OCI-LY1 (cell line): ENCODE measurements at regions not wholly inside any gene's neighbourhood (a gene's known extent, or its start where the extent isn't known, plus 50 kb on each side); places are given as distances from the start of the nearest gene placed in this dataset.

Experiments used
- H2AFZ ChIP-seq: fragments of 200-600 bp; sonication (generic), shearing (Covaris generic); 2 replicates; pipeline ENCODE4 v1.6.0; 2014; ENCODE audit warnings: antibody characterized with exemption, mild to moderate bottlenecking, low read length
- H3F3A ChIP-seq: fragments of 200-600 bp; sonication (generic), shearing (Covaris generic); 2 replicates; pipeline ENCODE4 v1.6.0; 2014; ENCODE audit warnings: mild to moderate bottlenecking, antibody characterized with exemption, low read length, moderate library complexity; ENCODE audit not compliant: insufficient read depth
- H3K27ac ChIP-seq: fragments of 200-600 bp; sonication (generic); 2 replicates; pipeline ENCODE4 v1.5.1; 2014; ENCODE audit warnings: low read length, mixed run types, mild to moderate bottlenecking, low read depth; ENCODE audit not compliant: poor library complexity, severe bottlenecking
- H3K27me3 ChIP-seq: fragments of 200-600 bp; sonication (generic); 2 replicates; pipeline ENCODE4 v1.6.0; 2014; ENCODE audit warnings: antibody characterized with exemption, mild to moderate bottlenecking, low read length, moderate library complexity; ENCODE audit not compliant: insufficient read depth
- H3K36me3 ChIP-seq: fragments of 200-600 bp; sonication (generic); 2 replicates; pipeline ENCODE4 v1.6.1; 2014; ENCODE audit warnings: mild to moderate bottlenecking, antibody characterized with exemption, low read length, moderate library complexity, mixed read lengths; ENCODE audit not compliant: insufficient read depth
- H3K4me1 ChIP-seq: fragments of 200-600 bp; sonication (generic); 2 replicates; pipeline ENCODE4 v1.5.1; 2014; ENCODE audit warnings: mild to moderate bottlenecking, low read length, moderate library complexity; ENCODE audit not compliant: insufficient read depth, severe bottlenecking
- H3K4me2 ChIP-seq: fragments of 200-600 bp; sonication (generic), shearing (Covaris generic); 2 replicates; pipeline ENCODE4 v1.6.1; 2014; ENCODE audit warnings: low read length
- H3K4me3 ChIP-seq: fragments of 200-600 bp; sonication (generic); 2 replicates; pipeline ENCODE4 v1.5.1; 2014; ENCODE audit warnings: low read length, low read depth, mild to moderate bottlenecking, mixed read lengths; ENCODE audit not compliant: poor library complexity, severe bottlenecking
- H3K79me2 ChIP-seq: fragments of 200-600 bp; shearing (Covaris generic); 2 replicates; pipeline ENCODE4 v1.6.1; 2016; ENCODE audit warnings: mixed run types, low read length, mixed read lengths; ENCODE audit not compliant: insufficient read depth
- H3K9ac ChIP-seq: fragments of 200-600 bp; sonication (generic), shearing (Covaris generic); 2 replicates; pipeline ENCODE4 v1.6.1; 2014; ENCODE audit warnings: mild to moderate bottlenecking, low read length, mixed read lengths
- H3K9me2 ChIP-seq: fragments of 200-600 bp; sonication (generic), shearing (Covaris generic); 2 replicates; pipeline ENCODE4 v1.6.1; 2014; ENCODE audit warnings: low read depth, mild to moderate bottlenecking, low read length, mixed read lengths
- H3K9me3 ChIP-seq: fragments of 200-600 bp; shearing (Covaris generic); 2 replicates; pipeline ENCODE4 v1.6.1; 2014; ENCODE audit warnings: low read length, mixed read lengths
- H4K20me1 ChIP-seq: fragments of 200-600 bp; sonication (generic), shearing (Covaris generic); 2 replicates; pipeline ENCODE4 v1.6.0; 2016; ENCODE audit warnings: mild to moderate bottlenecking, low read length; ENCODE audit not compliant: insufficient read depth
- CTCF ChIP-seq: fragments of 200-600 bp; sonication (generic), shearing (Covaris generic); IDR thresholded peaks from 2 replicates; pipeline ENCODE4 v1.5.1; 2017; ENCODE audit warnings: mild to moderate bottlenecking, antibody characterized with exemption, low read length, moderate library complexity, mixed read lengths
- EZH2 ChIP-seq: fragments of 200-600 bp; sonication (generic), shearing (Covaris generic); IDR thresholded peaks from 2 replicates; pipeline ENCODE4 v1.8.0; 2017; ENCODE audit warnings: borderline replicate concordance, mixed run types, mild to moderate bottlenecking, antibody characterized with exemption, low read length, moderate library complexity, mixed read lengths

- no peak for TF ChIP-seq EZH2
- TF ChIP-seq CTCF, result no peak
- no peaks in the 10 kb centered on the region for H3K36me3 ChIP-seq
- H3K4me2 ChIP-seq, result no peak overlapping the region
- H3K4me3 ChIP-seq, result no peak overlapping the region
- H2AFZ ChIP-seq, result no peak overlapping the region
- H3K27me3 ChIP-seq, result no peaks in the 10 kb centered on the region
- no peak overlapping the region for H3K27ac ChIP-seq
- no peak overlapping the region for H3K9ac ChIP-seq
- no peaks in the 10 kb centered on the region for H3F3A ChIP-seq
- no peaks in the 10 kb centered on the region for H3K9me2 ChIP-seq
- no peaks in the 10 kb centered on the region for H4K20me1 ChIP-seq
- no peaks in the 10 kb centered on the region for H3K79me2 ChIP-seq
- H3K9me3 ChIP-seq, result no peaks in the 10 kb centered on the region
- no peaks in the 10 kb centered on the region for H3K4me1 ChIP-seq
These were observed 88.2 kb upstream of the BLID start for GRCh38 chr11:122204206-122204605.

DNA sequence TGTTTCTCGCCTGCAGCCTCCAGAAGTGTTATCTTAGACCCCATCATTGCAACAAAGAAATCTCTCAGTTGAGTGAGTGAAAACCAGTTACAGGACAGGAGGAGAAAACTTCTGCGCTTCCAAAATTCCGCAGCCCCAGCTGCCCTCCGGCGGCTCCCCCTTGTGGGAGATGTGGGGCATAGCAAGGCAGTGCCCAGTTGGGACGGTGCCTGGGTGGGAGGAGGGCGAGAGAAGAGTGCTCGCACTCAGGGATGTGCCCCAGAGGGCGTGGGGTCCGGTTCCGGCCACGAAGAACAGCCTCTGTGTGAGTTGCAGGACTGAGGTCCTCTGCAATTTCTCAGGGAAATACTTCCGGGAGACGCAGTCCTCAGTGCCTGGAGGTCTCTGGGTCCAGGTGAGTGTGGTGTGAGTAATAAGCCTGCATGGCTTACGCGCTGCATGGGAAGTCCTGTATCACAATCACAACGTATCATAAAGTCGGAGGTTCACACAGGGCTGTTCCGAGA is 87.0 kb upstream of the BLID start:
- Histone ChIP-seq H3K9me3 (no peaks in the 10 kb centered on the region), H4K20me1 (no peaks in the 10 kb centered on the region), H3K4me2 (no peak overlapping the region), H3K79me2 (no peaks in the 10 kb centered on the region), H3K27me3 (no peaks in the 10 kb centered on the region), H3K4me3 (no peak overlapping the region), H2AFZ (no peak overlapping the region), H3K36me3 (no peaks in the 10 kb centered on the region), H3K9me2 (no peaks in the 10 kb centered on the region), H3K4me1 (no peaks in the 10 kb centered on the region), H3K9ac (no peak overlapping the region), H3K27ac (no peak overlapping the region), H3F3A (no peaks in the 10 kb centered on the region)
- TF ChIP-seq CTCF, result peak; percentile 76
- no peak for TF ChIP-seq EZH2

DNA sequence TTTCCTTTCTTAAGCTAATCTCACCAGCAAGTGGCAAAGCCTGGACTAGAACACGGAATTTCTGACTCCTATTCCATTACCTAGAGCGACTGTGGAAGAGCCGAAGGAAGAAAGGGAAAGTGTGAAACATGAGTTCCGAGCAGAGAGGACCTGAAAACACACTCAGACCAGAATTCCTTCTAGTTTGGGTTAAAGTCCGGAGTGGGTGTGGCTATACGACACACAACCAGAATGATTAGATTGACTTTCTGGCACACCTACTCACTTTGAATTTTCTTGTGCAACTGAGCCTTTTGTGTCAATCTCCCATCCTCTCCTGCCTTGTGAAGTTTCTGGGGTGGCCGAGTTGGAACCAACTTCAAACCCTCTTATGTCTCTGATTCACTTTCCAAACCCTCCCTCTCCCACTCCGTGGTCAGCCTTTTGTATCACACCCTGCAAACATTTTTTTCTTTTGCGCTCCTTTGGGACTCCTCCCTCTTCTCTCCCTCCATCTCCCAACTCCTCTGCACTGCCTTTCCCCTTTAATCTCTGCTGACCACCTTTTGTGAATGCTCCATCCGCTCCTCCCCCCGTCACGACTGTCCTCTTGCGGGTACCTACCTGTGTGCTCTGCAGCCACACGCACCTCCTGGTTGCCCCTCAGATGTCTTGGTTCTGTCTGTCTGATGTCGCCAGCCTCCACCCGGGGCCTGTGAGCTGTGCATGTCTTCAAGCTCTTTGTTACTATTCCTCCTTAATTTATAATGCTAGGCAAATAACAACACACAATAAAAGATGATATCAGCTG is 86.3 kb upstream of the BLID start:
- Histone ChIP-seq H3F3A (no peaks in the 10 kb centered on the region), H3K79me2 (no peaks in the 10 kb centered on the region), H3K9me2 (no peaks in the 10 kb centered on the region), H3K4me2 (no peak overlapping the region), H4K20me1 (no peaks in the 10 kb centered on the region), H2AFZ (no peak overlapping the region), H3K4me3 (no peak overlapping the region), H3K36me3 (no peaks in the 10 kb centered on the region), H3K9me3 (no peaks in the 10 kb centered on the region), H3K27me3 (no peaks in the 10 kb centered on the region), H3K4me1 (no peaks in the 10 kb centered on the region), H3K27ac (no peak overlapping the region), H3K9ac (no peak overlapping the region)
- TF ChIP-seq CTCF (no peak), EZH2 (no peak)
